K562 (cell line): ENCODE measurements at regions not wholly inside any gene's neighbourhood (a gene's known extent, or its start where the extent isn't known, plus 50 kb on each side); places are given as distances from the start of the nearest gene placed in this dataset.
A peak's percentile ranks its signal among the peaks of the same experiment; 100 is the strongest.

ENCODE experiments used
- ATAC-seq: fragments of 200-7000 bp; cut with Tn5 transposase; 3 replicates; pipeline ENCODE4 v1.9.1; 2020; ENCODE audit warnings: moderate library complexity
- BruUV-seq: library from RNA; stranded (reverse); fragments of 400-500 nt; replicated peaks from 2 replicates; lab custom pipeline; 2021; lab: Mats Ljungman, UMichigan
- CTCF ChIA-PET: fragments of 300-600 bp; formaldehyde crosslinking; extraction: SDS; loops from one replicate; lab custom pipeline; 2021; ENCODE audit warnings: low intra/inter-chr PET ratio; lab: Yijun Ruan, JAX
- POLR2A ChIA-PET: fragments of 300-600, 350-650 bp; sonication (Branson Sonifier 250); formaldehyde crosslinking; extraction: SDS; loops from one replicate; lab custom pipeline; 2021; ENCODE audit warnings: antibody characterized with exemption, inconsistent platforms; lab: Yijun Ruan, JAX
- DNase-seq, 4 experiments: peaks; one replicate each; pipeline versions ENCODE4 v3.0.0 to v3.0.0-alpha.2; 2011 to 2018; ENCODE audit warnings: low spot score in 3 of 4, mixed read lengths in 3 of 4; ENCODE audit errors: extremely low read depth in 1 of 4
- FAIRE-seq: peaks from 2 replicates; lab custom pipeline; 2011; peaks lifted over from hg19 to GRCh38; lab: Jason Lieb, UNC
- H2AFZ ChIP-seq: 2 replicates; pipeline ENCODE4 v1.6.0; 2011; ENCODE audit warnings: low read depth, low read length, control low read depth, inconsistent platforms
- H3K27ac ChIP-seq: fragments of 200-600 bp; 3 replicates; pipeline ENCODE4 v1.8.0; 2011; ENCODE audit warnings: low read depth, mild to moderate bottlenecking, control low read depth, inconsistent platforms, low read length, moderate library complexity, mixed read lengths; ENCODE audit errors: extremely low read depth
- H3K27me3 ChIP-seq, 2 experiments: fragments of 300-600 bp in 1 of 2; 2 replicates in 1 of 2; 3 replicates in 1 of 2; pipeline versions ENCODE4 v1.6.0 to v1.8.0; 2011; ENCODE audit warnings: inconsistent platforms in 2 of 2, low read length in 2 of 2, mild to moderate bottlenecking in 1 of 2, mixed read lengths in 1 of 2, moderate library complexity in 1 of 2; ENCODE audit not compliant: control insufficient read depth in 2 of 2, insufficient read depth in 2 of 2
- H3K36me3 ChIP-seq: fragments of 300-600 bp; 3 replicates; pipeline ENCODE4 v1.8.0; 2011; ENCODE audit warnings: mild to moderate bottlenecking, low read length, inconsistent platforms; ENCODE audit not compliant: control insufficient read depth, insufficient read depth
- H3K4me1 ChIP-seq, 2 experiments: fragments of 200-600 bp in 1 of 2; replicated peaks in 1 of 2; 2 replicates in 1 of 2; 3 replicates in 1 of 2; pipeline versions ENCODE4 v1.5.1 to v1.8.0; 2011; ENCODE audit warnings: inconsistent platforms in 2 of 2, low read length in 2 of 2, mild to moderate bottlenecking in 1 of 2, mixed read lengths in 1 of 2, moderate library complexity in 1 of 2; ENCODE audit not compliant: control insufficient read depth in 2 of 2, insufficient read depth in 2 of 2
- H3K4me2 ChIP-seq: 2 replicates; pipeline ENCODE4 v1.6.1; 2011; ENCODE audit warnings: low read length, control low read depth, inconsistent platforms, mixed read lengths; ENCODE audit not compliant: insufficient read depth
- H3K4me3 ChIP-seq: fragments of 200-600 bp; sonication (generic), shearing (Covaris generic); 2 replicates; pipeline ENCODE4 v1.5.1; 2016; ENCODE audit warnings: control low read depth, inconsistent platforms
- H3K79me2 ChIP-seq: fragments of 200-600 bp; 3 replicates; pipeline ENCODE4 v1.8.0; 2011; ENCODE audit warnings: low read length, inconsistent platforms; ENCODE audit not compliant: control insufficient read depth, insufficient read depth
- H3K9ac ChIP-seq, 2 experiments: 2 replicates each; pipeline versions ENCODE4 v1.6.0 to v1.6.1; 2011; ENCODE audit warnings: low read depth in 2 of 2, low read length in 2 of 2, control low read depth in 1 of 2, inconsistent platforms in 1 of 2, mild to moderate bottlenecking in 1 of 2, mixed read lengths in 1 of 2; ENCODE audit not compliant: insufficient read depth in 1 of 2
- H3K9me1 ChIP-seq: one replicate; pipeline ENCODE4 v1.6.0; 2011; ENCODE audit warnings: inconsistent platforms, mild to moderate bottlenecking, low read length, moderate library complexity; ENCODE audit not compliant: control insufficient read depth, insufficient read depth
- H3K9me3 ChIP-seq: replicated peaks from 2 replicates; pipeline ENCODE4 v1.5.1; 2011; ENCODE audit warnings: low read depth, low read length, inconsistent platforms; ENCODE audit not compliant: control insufficient read depth, insufficient read depth
- H4K20me1 ChIP-seq: replicated peaks from 2 replicates; pipeline ENCODE4 v1.6.1; 2011; ENCODE audit warnings: low read length, inconsistent platforms, mixed read lengths; ENCODE audit not compliant: control insufficient read depth, insufficient read depth
- ZNF274 ChIP-seq: IDR thresholded peaks from 2 replicates; pipeline ENCODE4 v1.6.1; 2011; ENCODE audit warnings: low read depth, mild to moderate bottlenecking, low read length, moderate library complexity, borderline replicate concordance
- whole genome bisulfite sequencing: fragments of 100-300 bp; shearing (Covaris generic); methylation state at CpG from one replicate; pipeline ENCODE4 v1.1.6; 2016; ENCODE audit warnings: low coverage, mixed read lengths; ENCODE audit not compliant: insufficient coverage; ENCODE audit errors: missing lambda C conversion rate; 5-methylcytosine and 5-hydroxymethylcytosine counted together
- in situ Hi-C: fragments of 300-500 bp; cut with MboI; formaldehyde crosslinking; loops from 4 replicates; pipeline ENCODE4 v1.15.0; 2018; ENCODE audit warnings: inconsistent platforms, mixed read lengths
- intact Hi-C: fragments of 100-400 bp; cut with micrococcal nuclease; formaldehyde crosslinking; loops from 2 replicates; pipeline ENCODE4 v1.14.2; 2022
- TF ChIP-seq, protein P1 (sequence below), 3 experiments: IDR thresholded peaks in 2 of 3; conservative IDR thresholded peaks in 1 of 3; 2 replicates each; pipeline ENCODE4 v1.5.1; 2011 to 2012; ENCODE audit warnings: low read length in 3 of 3, mild to moderate bottlenecking in 3 of 3, control low read depth in 2 of 3, improper control_type of control experiment in 1 of 3, inconsistent platforms in 1 of 3, low read depth in 1 of 3, mixed read lengths in 1 of 3, moderate library complexity in 1 of 3; ENCODE audit not compliant: insufficient read depth in 2 of 3

DNA sequence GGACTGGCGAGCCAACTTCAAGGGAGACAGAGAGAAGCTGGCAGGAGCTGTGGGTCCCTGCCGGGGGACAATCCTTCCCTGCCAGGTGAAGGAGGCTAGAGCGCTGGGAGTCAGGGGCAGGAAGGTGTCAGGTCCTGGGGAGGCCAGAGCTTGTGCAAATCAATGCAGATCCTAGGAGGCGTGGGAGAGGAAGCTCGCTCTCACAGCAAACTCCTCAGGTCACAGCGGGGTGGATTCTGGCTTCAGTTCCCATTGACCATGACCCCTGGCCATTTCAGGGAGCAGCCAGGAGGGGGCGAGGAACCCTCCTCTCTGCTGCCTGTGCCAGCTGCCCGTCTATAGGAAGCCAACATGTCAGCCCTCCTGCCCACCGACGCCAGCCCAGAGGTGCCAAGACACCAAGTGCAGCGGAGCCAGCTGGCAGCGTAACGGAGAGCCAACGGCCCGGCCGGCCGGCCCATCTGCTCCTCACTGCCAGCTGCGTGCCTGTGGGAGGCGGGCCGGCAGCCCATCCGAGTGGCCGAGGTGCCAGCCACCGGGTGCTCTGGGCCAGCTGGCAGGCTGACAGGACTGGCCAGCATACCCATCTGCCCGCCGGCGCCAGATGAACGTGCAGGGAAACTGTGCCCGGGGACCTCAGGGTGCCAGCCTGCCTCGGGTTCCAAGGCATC lies 374.8 kb downstream of the MIAT start:
- in situ Hi-C loops, result no loop called here
- peak in 2 of 4 experiments; percentile 2 to 5 for DNase-seq
- ChIA-PET POLR2A (no interaction called here), CTCF (no interaction called here)
- 3% methylated on average over 12 of the region's 29 CpGs for WGBS
- Histone ChIP-seq H3K9ac (no peak overlapping the region), H3K9me3 (no peaks in the 10 kb centered on the region), H3K4me3 (no peak overlapping the region), H3K27ac (no peak overlapping the region), H3K4me2 (no peak overlapping the region), H3K79me2 (no peaks in the 10 kb centered on the region), H3K36me3 (no peaks in the 10 kb centered on the region), H3K4me1 (peaks cover 0 to 5% of the 10 kb centered on the region in 2 experiments; a peak in 2 of 5 replicates), H4K20me1 (no peaks in the 10 kb centered on the region), H3K9me1 (no peaks in the 10 kb centered on the region), H3K27me3 (no peaks in the 10 kb centered on the region; a peak in 1 of 5 replicates), H2AFZ (no peak overlapping the region)
- no TSS peak for BruUV-seq
- intact Hi-C loops, result no loop called here
- no peak for ATAC-seq
- TF ChIP-seq ZNF274, result no peak
- TF ChIP-seq, protein P1, sequence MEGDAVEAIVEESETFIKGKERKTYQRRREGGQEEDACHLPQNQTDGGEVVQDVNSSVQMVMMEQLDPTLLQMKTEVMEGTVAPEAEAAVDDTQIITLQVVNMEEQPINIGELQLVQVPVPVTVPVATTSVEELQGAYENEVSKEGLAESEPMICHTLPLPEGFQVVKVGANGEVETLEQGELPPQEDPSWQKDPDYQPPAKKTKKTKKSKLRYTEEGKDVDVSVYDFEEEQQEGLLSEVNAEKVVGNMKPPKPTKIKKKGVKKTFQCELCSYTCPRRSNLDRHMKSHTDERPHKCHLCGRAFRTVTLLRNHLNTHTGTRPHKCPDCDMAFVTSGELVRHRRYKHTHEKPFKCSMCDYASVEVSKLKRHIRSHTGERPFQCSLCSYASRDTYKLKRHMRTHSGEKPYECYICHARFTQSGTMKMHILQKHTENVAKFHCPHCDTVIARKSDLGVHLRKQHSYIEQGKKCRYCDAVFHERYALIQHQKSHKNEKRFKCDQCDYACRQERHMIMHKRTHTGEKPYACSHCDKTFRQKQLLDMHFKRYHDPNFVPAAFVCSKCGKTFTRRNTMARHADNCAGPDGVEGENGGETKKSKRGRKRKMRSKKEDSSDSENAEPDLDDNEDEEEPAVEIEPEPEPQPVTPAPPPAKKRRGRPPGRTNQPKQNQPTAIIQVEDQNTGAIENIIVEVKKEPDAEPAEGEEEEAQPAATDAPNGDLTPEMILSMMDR (IDR thresholded peaks at IDR 0.05 in 2 of 3, conservative IDR thresholded peaks at IDR 0.05 in 1 of 3; ENCODE audit: insufficient read depth in 2 of 3, low read depth in 1 of 3, low read length in 3 of 3), result peak in 1 of 3 experiments; percentile 19; a peak in 1 of 6 replicates
- FAIRE-seq, result no peak
